ENCODE measurements at regions not wholly inside any gene's neighbourhood (a gene's known extent, or its start where the extent isn't known, plus 50 kb on each side); places are given as distances from the start of the nearest gene placed in this dataset.

DNA sequence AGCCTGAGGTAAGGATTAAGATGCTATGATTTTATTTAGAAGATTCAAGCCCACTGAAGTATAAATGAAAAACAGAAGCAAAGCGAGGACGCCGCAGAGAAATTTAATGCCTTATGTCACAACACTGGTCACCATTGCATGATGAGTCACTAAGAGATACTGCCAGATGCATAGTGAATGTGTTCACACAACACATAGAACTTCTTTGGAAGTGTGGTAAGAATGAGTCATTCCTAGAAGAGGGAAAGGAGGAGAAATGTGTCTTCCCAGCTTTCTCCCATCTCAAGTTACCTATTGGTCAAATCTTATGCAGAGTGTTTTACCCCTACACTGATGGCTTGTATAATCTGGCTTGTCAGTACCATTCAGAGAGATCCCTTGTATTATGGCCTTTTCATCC is 465.3 kb upstream of the ARRDC3 start:
- TF ChIP-seq CTCF (IDR thresholded peaks at IDR 0.05; ENCODE audit: low read depth, low read length, poor library complexity, severe bottlenecking) (no peak), EZH2phosphoT487 (IDR thresholded peaks at IDR 0.05; ENCODE audit: borderline replicate concordance, low read length) (no peak)

Data from DOHH2 (cell line).